DMS114 treated with DMSO at 0.1 percent for 48 hours (cell line): ENCODE measurements at regions not wholly inside any gene's neighbourhood (a gene's known extent, or its start where the extent isn't known, plus 50 kb on each side); places are given as distances from the start of the nearest gene placed in this dataset.

Experiments
- DNase-seq: peaks from one replicate; lab custom pipeline; 2025; ENCODE audit not compliant: unreplicated experiment; lab: John Stamatoyannopoulos, UW

DNA sequence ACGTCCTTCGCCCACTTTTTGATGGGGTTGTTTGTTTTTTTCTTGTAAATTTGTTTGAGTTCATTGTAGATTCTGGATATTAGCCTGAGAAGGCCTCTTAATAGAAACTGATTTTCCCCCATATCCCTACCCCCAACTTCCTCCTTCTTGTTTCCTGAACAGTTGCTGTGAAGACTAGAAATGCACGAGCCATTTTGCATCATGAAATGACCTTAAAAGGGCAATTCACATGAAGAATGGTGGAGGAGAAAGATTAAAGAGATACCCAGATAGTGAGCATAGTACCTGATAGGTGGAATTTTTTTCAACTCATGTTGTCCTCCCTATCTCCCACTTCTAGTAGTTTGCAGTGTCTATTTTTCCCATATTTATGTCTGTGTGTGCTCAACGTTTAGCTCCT lies 55.2 kb upstream of the KCNH8 start:
- no peak for DNase-seq

DNA sequence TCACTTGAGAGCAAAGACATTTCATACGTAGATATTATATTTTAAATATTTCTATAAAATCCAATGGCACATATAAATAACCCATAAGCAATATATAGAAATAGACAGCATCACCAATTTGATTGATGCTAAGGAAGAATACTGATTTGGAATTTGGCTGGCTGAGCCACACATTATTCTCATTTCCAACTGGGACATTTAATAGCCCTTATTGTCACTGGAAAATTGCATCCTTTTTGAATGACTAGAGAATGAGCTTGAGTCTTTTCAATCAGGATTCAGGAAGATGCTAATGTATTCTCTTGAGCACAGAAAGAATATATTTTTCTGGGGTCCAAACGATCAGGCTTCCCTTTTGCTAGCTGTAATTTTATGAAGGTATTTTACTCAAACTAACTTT lies 70.9 kb upstream of the KCNH8 start:
- DNase-seq, result no peak

DNA sequence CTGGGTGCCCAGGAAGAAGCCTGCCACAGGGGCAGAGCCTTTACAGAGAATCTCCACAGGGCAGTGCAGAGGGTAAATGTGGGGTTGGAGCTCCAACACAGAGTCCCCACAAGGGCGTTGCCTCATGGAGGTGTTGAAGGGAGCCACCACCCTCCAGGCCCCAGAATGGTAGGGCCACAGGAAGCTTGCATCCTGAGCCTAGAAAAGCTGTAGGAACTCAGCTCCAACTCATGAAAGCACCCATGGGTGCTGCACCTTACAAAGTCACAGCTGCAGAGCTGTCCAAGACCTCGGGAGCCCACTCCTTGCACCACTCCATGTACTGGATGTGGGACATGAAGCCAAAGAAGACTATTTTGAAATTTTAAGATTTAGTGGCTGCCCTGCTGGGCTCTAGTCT lies 73.3 kb upstream of the KCNH8 start:
- DNase-seq, result no peak

DNA sequence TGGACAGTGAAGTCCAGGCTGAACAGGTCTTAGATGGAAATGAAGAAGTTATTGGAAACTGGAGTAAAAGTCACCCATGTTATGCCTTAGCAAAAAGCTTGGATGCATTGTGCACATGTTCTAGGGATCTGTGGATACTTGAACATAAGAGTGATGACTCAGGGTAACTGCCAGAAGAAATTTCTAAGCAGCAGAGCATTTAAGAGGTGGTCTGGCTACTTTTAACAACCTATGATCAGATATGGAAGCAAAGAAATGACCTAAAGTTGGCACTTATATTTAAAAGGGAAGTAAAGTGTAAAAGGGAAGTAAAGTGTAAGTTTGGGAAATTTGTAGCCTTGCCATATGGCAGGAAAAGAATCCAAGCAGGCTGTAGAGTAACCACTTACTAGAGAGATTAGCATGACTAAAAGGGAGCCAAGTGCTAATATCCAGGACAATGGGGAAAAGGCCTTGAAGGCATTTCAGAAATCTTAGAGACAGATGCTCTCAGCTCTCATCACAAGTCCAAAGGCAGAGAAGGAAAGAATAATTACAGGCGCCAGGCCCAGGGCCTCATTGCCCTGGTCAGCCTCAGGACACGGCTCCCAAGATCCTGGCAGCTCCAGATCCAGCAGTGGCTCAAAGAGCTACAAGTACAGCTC lies 73.9 kb upstream of the KCNH8 start:
- DNase-seq, result no peak

DNA sequence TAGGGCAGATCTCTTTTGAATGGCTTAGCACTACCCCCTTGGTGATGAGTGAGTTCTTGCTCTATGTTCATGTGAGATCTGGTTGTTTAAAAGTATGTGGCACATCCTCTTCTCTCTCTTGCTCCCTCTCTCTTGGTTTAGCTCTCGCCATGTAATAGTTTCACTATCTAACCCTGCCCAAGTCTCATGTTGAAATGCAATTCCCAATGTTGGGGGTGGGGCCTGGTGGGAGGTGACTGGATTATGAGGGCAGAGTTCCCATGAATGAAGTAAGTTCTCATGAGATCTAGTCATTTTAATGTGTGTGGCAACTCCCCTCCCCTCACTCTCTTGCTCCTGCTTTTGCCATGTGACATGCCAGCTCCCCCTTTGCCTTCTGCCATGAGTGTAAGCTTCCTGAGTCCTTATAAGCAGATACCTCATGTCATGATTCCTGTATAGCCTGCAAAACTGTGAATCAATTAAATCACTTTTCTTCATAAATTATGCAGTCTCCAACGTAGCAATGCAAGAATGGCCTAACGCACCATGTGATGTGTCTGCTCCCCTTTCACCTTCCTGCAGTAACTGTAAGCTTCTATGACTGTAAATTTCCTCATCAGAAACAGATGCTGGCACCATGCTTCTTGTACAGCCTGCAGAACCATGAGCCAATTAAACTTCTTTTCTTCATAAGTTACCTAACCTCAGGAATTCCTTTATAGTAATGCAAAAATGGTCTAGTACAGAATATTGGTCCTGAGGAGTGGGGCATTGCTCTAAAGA lies 74.8 kb upstream of the KCNH8 start:
- DNase-seq, result no peak

DNA sequence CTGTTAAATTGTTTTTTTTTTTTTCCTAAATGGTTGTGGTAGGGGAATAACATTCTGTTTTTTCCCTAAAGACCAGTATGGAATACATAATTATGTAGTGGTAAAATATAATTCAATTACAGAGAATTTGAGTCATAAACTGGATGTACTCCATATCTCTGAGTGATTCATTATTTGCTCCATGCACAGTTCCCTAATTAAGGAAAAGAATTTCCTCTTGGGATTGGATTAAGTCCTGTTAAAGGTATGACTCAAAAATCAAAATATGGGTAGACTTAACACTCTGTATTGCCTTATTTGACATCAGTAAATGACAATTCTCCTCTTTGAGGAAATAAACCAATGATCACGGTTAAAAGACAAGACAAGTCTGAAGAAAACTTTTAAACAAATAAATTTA lies 78.0 kb upstream of the KCNH8 start:
- no peak for DNase-seq

DNA sequence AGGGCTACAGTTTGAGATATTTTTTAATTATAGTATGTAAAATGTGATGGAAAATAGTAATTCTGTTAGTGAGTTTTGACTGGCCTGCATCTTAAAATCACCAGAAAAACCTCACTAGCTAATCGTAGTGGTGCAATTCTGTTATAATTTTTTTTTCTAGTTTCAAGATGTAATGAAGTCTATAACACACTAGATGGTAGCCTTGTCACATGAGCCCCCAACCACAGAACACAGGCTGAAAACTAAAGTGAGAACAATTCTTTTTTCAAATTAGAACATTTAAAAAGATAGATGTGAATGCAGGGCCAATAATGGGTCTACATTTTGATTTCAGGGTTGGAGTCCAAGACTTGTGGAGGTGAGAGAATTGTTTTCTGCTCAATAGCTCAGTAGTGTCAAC lies 83.3 kb upstream of the KCNH8 start:
- DNase-seq, result peak; percentile 24

DNA sequence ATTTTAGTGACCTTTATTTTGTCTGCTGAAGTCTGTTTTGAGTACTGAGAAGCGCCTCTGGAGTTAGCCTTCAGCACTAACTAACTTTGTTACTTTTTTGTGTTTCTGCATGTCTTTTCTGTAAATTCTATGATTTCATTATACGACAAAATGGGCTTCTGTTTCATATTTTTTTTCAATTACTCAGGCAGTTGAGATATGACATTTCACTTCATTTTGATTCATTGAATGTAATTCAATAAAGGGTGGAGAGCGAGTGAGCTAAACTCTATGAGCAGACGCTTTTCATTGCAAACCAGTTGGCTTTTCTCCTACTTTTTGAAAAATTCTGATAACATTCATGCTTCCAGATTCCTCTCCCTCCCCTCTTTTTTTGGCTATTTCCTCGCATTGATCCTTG lies 84.4 kb upstream of the KCNH8 start:
- DNase-seq, result no peak

DNA sequence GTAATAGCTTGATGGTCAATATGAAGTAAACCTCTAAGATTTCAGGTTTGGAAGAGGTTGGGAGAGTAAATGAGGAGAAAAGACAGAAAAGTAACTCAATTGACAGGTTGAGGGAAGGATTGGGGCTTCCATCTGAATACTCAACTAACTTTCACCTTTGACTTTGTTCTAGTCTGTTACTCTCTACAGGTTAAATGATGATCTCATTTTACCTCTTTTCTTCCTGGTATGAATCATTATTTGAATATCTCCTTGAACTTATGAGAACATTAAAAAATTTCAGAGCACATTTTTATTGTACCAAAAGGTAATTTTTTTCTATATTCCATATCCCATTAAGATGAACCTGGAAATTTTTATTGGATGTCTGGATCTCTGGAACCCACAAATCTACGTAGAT lies 87.9 kb upstream of the KCNH8 start:
- no peak for DNase-seq

DNA sequence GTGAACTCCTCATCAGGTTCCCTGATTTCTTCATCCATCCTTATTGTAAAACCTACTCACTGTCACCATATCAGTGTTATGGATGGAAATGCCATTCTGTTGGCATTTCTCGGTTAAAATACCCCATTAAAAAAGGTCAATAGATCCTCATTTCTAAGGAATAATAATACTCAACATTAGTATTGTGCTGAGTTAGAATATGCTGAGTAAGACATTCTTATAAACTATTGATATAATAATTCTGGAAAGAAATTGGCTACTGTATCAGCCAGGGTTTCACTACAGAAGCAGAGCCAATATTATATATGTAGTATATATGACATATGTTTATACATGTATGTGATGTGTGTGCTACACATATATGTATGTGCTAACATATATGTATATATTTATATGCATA lies 95.4 kb upstream of the KCNH8 start:
- DNase-seq, result no peak

DNA sequence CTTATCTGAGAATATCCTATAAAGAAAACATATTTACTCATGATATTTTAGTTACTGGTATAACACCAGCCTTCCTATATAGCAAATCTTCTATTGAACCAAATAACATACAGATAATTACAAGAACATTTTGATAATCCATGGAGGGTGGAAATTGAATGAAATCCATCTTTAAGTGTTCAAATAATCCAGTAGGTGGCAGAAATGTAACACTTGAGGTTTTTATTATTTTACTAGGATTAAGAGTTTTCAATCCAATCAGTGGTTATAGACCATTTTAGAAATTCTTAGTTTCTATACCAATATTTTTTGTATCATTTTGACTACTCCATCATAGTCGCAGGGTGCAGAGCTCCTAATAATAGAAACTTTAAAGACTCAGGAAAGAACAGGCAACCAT lies 101.9 kb upstream of the KCNH8 start:
- no peak for DNase-seq

DNA sequence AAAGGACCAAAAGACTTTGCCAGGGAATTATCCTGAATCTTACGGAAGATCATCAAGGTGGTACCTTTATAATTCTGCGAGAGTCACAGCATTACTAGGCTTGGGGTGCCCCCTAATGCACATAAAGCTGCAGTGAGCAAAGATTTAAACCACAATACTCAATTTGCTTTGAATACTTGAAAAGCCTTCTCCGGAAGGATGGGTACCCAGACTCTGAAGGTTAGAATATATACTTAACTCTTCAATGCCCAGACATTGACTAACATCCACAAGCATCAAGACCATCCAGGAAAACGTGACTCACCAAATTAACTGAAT lies 117.8 kb upstream of the KCNH8 start:
- DNase-seq, result no peak

DNA sequence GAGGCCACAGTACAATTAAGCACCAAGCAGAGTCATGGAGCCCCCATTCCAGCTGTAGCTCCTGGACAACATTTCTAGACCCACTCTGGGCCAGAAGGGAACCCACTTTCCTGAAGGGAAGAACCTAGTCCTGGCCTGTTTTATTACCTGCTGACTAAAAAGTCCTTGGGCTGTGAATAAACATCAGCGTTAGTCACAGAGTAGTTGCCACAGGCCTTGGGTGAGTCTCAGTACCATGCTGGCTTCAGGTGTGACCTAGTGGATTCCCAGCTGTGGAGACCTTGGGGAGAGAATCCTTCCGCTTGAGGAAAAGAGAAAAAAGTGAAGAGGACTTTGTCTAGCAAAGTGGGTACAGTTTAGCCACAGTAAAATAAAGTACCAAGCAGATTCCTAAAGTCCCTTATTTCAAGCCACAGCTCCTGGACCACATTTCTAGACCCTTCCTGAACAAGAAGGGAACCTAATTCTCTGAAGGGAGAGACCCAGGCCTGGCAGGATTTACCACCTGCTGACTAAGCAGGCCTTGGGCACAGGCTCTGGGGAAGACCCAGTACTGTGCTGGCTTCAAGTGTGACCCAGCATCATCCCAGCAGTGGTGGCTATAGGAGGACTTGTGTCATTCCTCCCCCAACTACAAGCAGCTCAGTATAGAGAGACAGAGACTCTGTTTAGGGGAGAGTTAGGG lies 118.3 kb upstream of the KCNH8 start:
- DNase-seq, result no peak

DNA sequence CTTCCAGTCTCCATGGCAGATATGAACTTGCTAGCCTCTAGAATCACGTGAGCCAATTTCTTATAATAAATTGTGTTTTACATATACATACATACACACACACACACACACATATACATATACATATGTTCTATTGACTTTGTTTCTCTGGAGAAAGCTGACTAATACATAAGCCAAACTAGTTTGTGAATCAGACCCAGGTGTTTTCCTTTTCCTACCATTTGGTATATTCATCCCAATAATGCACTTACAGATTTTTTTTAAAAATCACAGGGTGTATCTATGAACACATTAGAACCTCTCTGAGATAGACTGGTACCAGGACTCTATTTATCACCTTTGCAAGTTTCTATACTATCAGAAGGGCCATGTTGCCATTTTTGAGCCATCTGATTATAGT lies 122.9 kb upstream of the KCNH8 start:
- no peak for DNase-seq

DNA sequence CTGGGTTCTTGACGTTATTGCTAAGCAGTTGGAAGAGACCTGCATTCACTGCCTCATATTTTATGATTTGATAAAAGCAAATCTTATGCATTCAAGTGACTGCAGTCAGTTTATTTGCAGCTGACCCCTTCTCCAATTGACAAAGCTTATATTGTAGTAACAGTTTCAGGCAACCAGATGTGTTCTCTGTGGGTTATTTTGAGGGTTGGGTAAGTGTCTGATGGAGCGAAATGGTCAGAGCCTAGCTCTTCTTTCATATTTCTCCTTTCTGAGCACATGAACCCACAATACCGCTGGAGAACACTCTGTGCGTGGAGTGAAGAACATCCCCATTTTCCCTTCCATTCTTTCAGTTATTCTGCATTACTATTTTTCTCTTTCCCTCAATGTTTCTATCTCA lies 125.8 kb upstream of the KCNH8 start:
- no peak for DNase-seq

DNA sequence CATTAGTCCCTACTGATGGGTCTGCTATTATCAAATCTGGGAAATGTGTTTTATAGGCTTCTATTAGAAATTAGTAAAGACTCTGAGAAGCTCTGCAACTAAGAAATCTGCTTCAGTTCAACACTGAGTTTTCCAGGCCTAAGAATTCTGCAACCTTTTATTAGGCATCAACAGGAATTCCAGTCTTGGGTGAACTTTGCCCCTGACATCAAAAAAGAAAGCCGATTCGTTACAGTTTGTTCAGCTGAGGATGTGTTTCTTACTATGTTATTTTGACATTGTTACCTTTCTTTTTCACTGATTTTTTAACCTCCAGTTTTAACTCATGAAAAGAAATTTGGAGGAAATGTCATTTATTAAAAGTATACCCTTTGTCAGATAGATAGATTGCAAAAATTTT lies 131.5 kb upstream of the KCNH8 start:
- no peak for DNase-seq

DNA sequence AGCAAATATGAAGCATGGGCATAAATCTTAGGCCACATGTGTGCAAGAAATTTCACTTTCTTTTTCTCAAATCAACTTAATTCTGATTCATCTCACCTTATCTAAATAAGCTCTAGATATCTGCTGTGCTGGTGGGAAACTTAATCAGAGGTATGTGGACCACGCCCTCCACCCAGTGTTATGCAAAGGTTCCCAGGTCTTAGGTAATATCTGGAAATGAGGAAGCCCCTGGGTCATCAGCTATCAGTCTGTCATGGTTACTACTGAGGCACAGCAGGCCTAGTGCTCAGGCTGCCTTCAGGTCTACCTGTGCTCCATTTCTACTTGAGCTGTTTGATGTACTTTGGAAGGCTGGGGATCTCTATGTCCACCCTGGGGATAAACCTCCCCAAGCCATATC lies 134.4 kb upstream of the KCNH8 start:
- DNase-seq, result no peak

DNA sequence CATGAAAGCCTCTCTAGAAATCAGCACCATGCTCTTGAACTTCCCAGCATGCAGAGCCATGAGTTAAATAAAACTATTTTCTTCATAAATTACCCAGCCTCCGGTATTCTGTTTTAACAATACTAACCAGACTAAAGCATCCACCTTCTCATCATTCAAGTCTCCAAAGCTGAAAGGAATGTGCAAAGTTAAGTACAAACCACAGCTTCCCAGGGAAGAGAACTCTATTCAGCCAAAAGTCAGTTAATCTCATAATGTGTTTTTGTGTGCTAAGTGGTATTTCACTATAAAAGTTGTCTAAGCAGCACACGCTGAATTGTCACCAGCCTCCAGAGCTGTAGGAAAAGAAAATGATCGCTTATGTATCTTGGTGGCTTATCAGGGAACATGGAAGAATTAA lies 135.5 kb upstream of the KCNH8 start:
- no peak for DNase-seq

DNA sequence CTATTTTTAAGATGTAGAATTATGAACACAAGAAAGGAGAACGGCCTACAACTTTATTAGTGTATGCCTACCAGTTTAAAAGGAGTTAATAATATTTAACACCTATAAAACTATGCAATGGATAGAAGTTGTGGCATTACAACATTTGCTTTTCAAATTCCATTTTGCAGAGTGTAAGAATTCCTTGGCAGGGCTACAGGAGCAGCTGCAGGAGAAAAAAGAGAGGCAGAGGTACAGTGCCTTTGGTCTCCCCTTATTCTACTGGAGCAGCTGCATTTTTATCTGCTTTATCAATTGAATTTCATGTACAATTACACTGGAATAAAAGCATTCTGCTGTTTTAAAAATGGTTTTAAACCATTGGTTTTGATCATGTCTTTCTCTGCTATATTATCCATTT lies 145.7 kb upstream of the KCNH8 start:
- no peak for DNase-seq

DNA sequence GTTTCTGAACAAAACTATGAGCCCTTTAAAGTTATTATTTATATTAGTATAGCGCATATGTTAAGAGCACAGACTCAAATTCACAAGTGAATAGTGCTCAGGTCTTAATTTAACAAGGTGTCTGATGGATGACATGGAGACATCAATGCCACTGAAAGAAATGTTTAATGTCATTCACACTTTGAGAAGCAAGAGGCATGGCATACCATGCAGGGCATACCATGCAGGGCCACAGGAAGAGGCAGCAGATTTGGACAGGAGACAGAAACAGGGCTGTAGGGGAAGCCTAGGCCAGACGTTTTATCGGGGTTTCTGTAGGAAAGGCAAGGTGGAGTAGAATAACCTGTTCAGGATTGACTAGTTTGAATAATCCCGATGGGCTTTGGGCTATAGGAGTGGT lies 150.2 kb upstream of the KCNH8 start:
- no peak for DNase-seq

DNA sequence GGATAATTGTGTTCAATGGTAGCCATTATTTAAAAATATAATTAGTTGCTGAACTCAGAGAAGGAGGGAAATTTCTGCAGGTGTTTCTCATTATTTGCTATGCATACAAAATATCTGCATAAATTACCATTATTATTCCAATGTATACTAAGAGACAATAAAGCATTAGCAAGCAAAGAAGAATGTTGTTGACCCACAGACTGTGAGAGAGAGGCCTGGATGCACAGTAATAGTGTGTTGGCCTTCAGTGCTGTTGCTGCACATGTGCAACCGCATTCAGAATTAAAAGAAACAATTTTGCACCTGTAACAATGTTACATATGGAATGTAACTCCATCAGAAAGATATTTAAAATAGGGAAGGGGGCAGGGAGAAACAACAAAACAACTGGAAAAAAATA lies 155.6 kb upstream of the KCNH8 start:
- DNase-seq, result no peak

DNA sequence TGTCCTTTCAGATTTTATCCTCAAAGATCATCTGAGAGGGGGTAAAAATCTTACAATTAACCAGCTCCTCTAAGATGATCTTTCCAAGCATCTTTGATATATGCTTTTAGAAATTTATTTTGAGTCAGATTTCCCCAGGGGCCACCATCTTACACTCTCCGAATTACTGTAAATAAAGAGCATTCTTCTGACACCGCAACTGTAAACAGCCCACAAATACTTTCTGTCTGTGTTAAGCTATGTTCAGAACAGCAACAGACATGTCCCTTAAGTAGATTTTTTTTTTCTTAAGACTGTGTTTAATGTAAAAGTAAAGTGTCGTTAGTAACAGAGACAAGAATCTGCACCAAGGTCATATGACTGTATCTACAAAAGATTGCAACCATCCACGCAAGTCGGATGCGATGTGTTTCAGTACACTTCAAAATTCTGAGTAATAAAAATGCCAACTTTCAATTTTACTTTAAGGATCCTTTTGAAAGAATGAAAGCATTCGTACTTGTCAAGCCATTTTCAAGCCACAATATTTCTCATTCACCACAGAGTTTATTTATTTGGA lies 159.0 kb upstream of the KCNH8 start:
- no peak for DNase-seq
